ENCODE measurements at regions not wholly inside any gene's neighbourhood (a gene's known extent, or its start where the extent isn't known, plus 50 kb on each side); places are given as distances from the start of the nearest gene placed in this dataset.

GRCh38 chr11:80173371-80174136, 732.7 kb upstream of the TENM4 start:
- no peaks in the 10 kb centered on the region for H3K4me1 ChIP-seq (ENCODE audit: insufficient read depth, low read length)
- H3K4me3 ChIP-seq (ENCODE audit: low read length) = no peak overlapping the region
- ChIA-PET POLR2A (no interaction called here), CTCF (no interaction called here)
- Mint-ChIP-seq H3K9me3 (peaks cover 16% of the 10 kb centered on the region), H3K27ac (no peak overlapping the region), H3K36me3 (ENCODE audit: low read depth) (no peaks in the 10 kb centered on the region), H3K4me3 (no peak overlapping the region), H3K4me1 (ENCODE audit: low read depth) (no peaks in the 10 kb centered on the region), H3K27me3 (no peaks in the 10 kb centered on the region)
- no peak overlapping the region for H3K27ac ChIP-seq (ENCODE audit: low read depth in 1 of 2, low read length in 2 of 2)
- no peaks in the 10 kb centered on the region for H3K27me3 ChIP-seq (ENCODE audit: control insufficient read depth in 1 of 2, insufficient read depth in 2 of 2, low read length in 2 of 2)
- no peaks in the 10 kb centered on the region for H3K36me3 ChIP-seq (ENCODE audit: insufficient read depth, low read length)
- peaks cover 5% of the 10 kb centered on the region in 2 experiments for H3K9me3 ChIP-seq (ENCODE audit: control insufficient read depth in 1 of 2, insufficient read depth in 1 of 2, low read length in 2 of 2)
- intact Hi-C loops (cut with DNase I, micrococcal nuclease) = no loop called here
- DNase-seq = no peak
- no peak for TF ChIP-seq CTCF (IDR thresholded peaks at IDR 0.05)
- ATAC-seq (ENCODE audit: poor library complexity) = no peak

- ATAC-seq (ENCODE audit: poor library complexity) = no peak
- Histone ChIP-seq H3K4me1 (ENCODE audit: insufficient read depth, low read length) (no peaks in the 10 kb centered on the region), H3K4me3 (ENCODE audit: low read length) (no peak overlapping the region), H3K9me3 (ENCODE audit: control insufficient read depth in 1 of 2, insufficient read depth in 1 of 2, low read length in 2 of 2) (peaks cover 5% of the 10 kb centered on the region in 2 experiments), H3K27me3 (ENCODE audit: control insufficient read depth in 1 of 2, insufficient read depth in 2 of 2, low read length in 2 of 2) (no peaks in the 10 kb centered on the region), H3K27ac (ENCODE audit: low read depth in 1 of 2, low read length in 2 of 2) (no peak overlapping the region), H3K36me3 (ENCODE audit: insufficient read depth, low read length) (no peaks in the 10 kb centered on the region)
- Mint-ChIP-seq H3K27me3 (no peaks in the 10 kb centered on the region), H3K4me1 (ENCODE audit: low read depth) (no peaks in the 10 kb centered on the region), H3K9me3 (peaks cover 13% of the 10 kb centered on the region), H3K27ac (no peak overlapping the region), H3K4me3 (no peak overlapping the region), H3K36me3 (ENCODE audit: low read depth) (no peaks in the 10 kb centered on the region)
- no peak for TF ChIP-seq CTCF (IDR thresholded peaks at IDR 0.05)
- DNase-seq = no peak
- POLR2A ChIA-PET = no interaction called here
- CTCF ChIA-PET = no interaction called here
- intact Hi-C loops (cut with DNase I, micrococcal nuclease) = no loop called here
Measured at GRCh38 chr11:80168796-80169195, 728.0 kb upstream of the TENM4 start.

- Histone ChIP-seq H3K4me3 (ENCODE audit: low read length) (no peak overlapping the region), H3K36me3 (ENCODE audit: insufficient read depth, low read length) (no peaks in the 10 kb centered on the region), H3K4me1 (ENCODE audit: insufficient read depth, low read length) (no peaks in the 10 kb centered on the region), H3K9me3 (ENCODE audit: control insufficient read depth in 1 of 2, insufficient read depth in 1 of 2, low read length in 2 of 2) (peaks cover 0 to 5% of the 10 kb centered on the region in 2 experiments), H3K27me3 (ENCODE audit: control insufficient read depth in 1 of 2, insufficient read depth in 2 of 2, low read length in 2 of 2) (no peaks in the 10 kb centered on the region), H3K27ac (ENCODE audit: low read depth in 1 of 2, low read length in 2 of 2) (no peak overlapping the region)
- TF ChIP-seq CTCF (IDR thresholded peaks at IDR 0.05) = no peak
- ATAC-seq (ENCODE audit: poor library complexity) = no peak
- Mint-ChIP-seq H3K4me1 (ENCODE audit: low read depth) (no peaks in the 10 kb centered on the region), H3K36me3 (ENCODE audit: low read depth) (no peaks in the 10 kb centered on the region), H3K27ac (no peak overlapping the region), H3K27me3 (no peaks in the 10 kb centered on the region), H3K9me3 (peaks cover 13% of the 10 kb centered on the region), H3K4me3 (no peak overlapping the region)
- intact Hi-C loops (cut with DNase I, micrococcal nuclease) = no loop called here
- CTCF ChIA-PET = no interaction called here
- DNase-seq = no peak
- POLR2A ChIA-PET = no interaction called here
Measured at GRCh38 chr11:80167766-80168165, 726.9 kb upstream of the TENM4 start.

Data from CD4-positive, alpha-beta T cell (primary cell).